ENCODE measurements at regions not wholly inside any gene's neighbourhood (a gene's known extent, or its start where the extent isn't known, plus 50 kb on each side); places are given as distances from the start of the nearest gene placed in this dataset.

DNA sequence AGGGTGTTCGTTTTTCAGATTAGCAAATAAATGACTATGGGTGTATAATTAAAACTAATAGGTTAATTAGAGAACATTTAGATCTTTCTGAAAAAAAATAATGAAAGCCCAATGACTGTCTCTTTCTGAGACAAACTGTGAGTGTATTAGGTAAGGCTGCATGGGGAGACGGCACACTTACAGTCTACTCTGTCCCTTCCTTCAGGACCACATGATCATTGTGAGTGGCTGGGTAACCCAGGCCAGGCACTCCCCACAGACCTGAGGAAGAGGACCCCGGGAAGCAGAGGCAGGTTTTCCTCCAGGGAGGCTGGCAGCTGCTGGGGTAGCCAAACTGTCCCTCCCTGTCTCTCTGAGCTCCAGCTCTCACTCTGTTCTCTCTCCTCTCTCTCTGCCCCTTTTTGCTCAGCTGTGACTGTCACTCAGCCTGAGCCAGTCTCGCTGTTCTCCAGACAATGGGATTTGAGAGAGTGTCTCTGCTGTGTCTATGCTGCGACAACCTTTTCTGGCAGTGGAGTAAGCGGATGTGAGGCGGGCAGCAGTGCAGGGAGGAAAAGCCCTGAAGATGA is 83.1 kb upstream of the NCAM1 start:
- intact Hi-C loops (cut with DNase I): no loop called here
- DNase-seq (ENCODE audit: low spot score in 2 of 2): no peak
- TF ChIP-seq CTCF (IDR thresholded peaks at IDR 0.05): no peak
- Histone ChIP-seq H3K4me1 (peaks cover 0 to 11% of the 10 kb centered on the region in 2 donors), H3K27ac (no peak overlapping the region), H3K4me3 (no peak overlapping the region), H3K27me3 (no peaks in the 10 kb centered on the region), H3K9me3 (no peaks in the 10 kb centered on the region), H3K36me3 (no peaks in the 10 kb centered on the region)

- no peak for TF ChIP-seq CTCF (IDR thresholded peaks at IDR 0.05)
- H3K36me3 ChIP-seq: no peaks in the 10 kb centered on the region
- H3K27ac ChIP-seq: no peak overlapping the region
- intact Hi-C loops (cut with DNase I): no loop called here
- peaks cover 0 to 21% of the 10 kb centered on the region in 2 donors for H3K4me1 ChIP-seq
- H3K9me3 ChIP-seq: no peaks in the 10 kb centered on the region
- no peak for DNase-seq (ENCODE audit: low spot score in 2 of 2)
- no peak overlapping the region for H3K4me3 ChIP-seq
- H3K27me3 ChIP-seq: no peaks in the 10 kb centered on the region
These were observed 80.7 kb upstream of the NCAM1 start for GRCh38 chr11:112880495-112880894.

DNA sequence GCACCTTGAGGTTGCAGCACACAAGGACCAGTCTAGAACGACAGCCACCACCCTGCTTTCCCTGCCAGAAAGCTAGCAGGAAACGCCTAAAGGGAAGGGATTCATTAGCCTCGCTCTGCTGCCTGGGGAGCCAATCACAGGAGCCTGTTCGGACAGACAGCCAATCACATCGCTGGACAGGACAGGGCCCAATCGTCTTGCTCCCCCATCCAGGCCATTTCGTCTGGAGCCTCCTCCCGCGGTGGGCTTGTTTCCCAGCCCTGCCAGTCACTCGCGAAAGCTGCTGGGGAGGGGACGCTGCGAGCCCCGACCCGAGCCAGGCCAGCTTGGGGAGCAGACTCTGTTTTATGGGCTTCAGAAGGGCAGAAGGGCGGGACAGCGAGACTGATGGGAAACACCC is 79.8 kb upstream of the NCAM1 start:
- H3K4me3 ChIP-seq: peak overlapping the region; percentile 32 to 59
- intact Hi-C loops (cut with DNase I): no loop called here
- peak overlapping the region; percentile 57 to 59 for H3K27ac ChIP-seq
- no peaks in the 10 kb centered on the region for H3K36me3 ChIP-seq
- peaks cover 0 to 21% of the 10 kb centered on the region in 2 donors for H3K4me1 ChIP-seq
- peak; percentile 24 to 75 for DNase-seq (ENCODE audit: low spot score in 2 of 2)
- H3K27me3 ChIP-seq: no peaks in the 10 kb centered on the region
- H3K9me3 ChIP-seq: no peaks in the 10 kb centered on the region
- no peak for TF ChIP-seq CTCF (IDR thresholded peaks at IDR 0.05)

DNA sequence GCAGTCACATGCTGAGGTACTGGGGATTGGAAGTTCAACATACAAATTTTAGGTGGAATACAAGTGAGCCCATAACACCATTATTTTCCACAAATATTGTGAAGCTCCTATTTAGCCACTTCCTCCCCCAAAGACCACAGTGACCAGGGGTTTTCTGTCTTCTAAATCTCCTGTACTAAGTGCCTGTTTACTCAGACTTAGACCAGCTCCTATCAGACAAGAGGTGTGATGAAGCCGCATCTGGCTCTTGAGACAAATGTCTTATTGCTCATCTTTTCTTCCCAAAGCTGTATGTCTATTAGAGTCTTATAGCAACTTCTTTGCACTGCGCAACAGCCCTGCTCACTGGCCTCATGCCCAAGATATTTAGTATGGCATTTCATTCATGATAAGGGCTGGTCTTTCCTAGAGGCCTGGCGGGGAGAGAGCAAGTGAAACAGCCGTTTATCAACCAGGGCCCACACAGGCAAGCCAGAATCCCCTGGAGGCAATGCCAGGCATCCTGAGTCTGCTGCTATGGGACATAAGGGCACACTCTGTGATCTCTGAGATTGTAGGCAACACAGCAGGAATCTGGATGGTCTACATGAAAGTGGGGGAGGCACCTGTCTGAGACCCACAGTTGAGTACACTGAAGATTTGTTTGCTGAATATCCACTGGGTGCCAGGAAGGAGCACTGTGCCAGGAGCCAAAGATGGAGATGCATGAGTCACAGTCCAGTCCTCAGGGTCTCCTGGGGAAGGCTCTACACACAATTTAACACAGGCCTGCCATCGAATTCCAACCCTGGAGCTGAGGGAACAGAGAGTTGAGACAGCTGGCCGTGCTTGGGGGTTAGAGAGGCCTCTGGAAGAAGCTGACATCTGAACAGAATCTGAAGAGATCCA is 78.5 kb upstream of the NCAM1 start:
- intact Hi-C loops (cut with DNase I): no loop called here
- no peaks in the 10 kb centered on the region for H3K36me3 ChIP-seq
- DNase-seq (ENCODE audit: low spot score in 2 of 2): no peak
- H3K4me1 ChIP-seq: peaks cover 0 to 21% of the 10 kb centered on the region in 2 donors
- H3K27me3 ChIP-seq: no peaks in the 10 kb centered on the region
- no peaks in the 10 kb centered on the region for H3K9me3 ChIP-seq
- peak overlapping the region; percentile 27 to 43 for H3K27ac ChIP-seq
- H3K4me3 ChIP-seq: no peak overlapping the region
- TF ChIP-seq CTCF (IDR thresholded peaks at IDR 0.05): no peak

DNA sequence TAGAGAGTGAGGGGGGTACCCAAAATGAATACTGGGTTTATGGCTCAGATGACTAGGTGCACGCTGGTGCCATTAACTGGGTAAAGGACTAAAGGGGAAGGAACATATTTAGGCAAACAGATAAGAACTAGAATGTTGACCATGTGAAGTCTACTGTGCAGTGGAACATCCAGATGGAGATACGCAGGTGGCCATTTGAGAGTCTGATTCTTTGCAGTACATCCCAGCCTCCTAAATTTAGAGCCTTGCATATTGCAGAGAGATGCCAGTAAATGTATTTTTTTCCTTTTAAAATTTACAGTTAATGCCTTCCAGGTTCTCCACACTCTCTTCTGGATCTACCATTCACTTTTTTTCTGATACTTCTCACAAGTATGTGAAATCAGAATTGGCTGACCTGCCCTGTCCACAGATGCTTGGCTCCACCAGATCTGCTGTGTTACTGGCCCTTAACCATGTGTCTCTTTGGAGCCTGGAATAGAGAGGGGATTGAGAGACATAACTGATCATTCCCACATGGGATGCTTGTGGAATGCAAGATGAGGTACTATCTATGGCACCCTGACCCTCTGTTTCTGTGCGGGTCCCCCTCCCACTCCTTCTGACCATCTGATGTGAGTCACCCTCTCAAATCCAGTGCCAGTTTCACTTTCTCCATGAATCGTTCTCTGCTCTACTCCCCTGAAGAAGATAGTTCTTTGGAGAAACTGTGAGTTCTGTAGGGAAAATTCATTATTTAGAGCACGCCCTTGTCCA is 77.0 kb upstream of the NCAM1 start:
- peaks cover 0 to 21% of the 10 kb centered on the region in 2 donors for H3K4me1 ChIP-seq
- H3K36me3 ChIP-seq: no peaks in the 10 kb centered on the region
- no peaks in the 10 kb centered on the region for H3K9me3 ChIP-seq
- intact Hi-C loops (cut with DNase I): loop anchor here (2.0 kb wide), 1 partner anchor 77 kb away; the partner anchor contains the start of gene NCAM1
- no peak for DNase-seq (ENCODE audit: low spot score in 2 of 2)
- H3K27ac ChIP-seq: no peak overlapping the region
- no peak for TF ChIP-seq CTCF (IDR thresholded peaks at IDR 0.05)
- H3K4me3 ChIP-seq: peak overlapping the region; percentile 17 to 23
- H3K27me3 ChIP-seq: no peaks in the 10 kb centered on the region
